H1 (cell line): ENCODE measurements at regions not wholly inside any gene's neighbourhood (a gene's known extent, or its start where the extent isn't known, plus 50 kb on each side); places are given as distances from the start of the nearest gene placed in this dataset.

Source experiments
- BCL11A ChIP-seq, 2 experiments: IDR thresholded peaks; one replicate each; pipeline ENCODE4 v1.6.1; 2011; ENCODE audit warnings: low read depth in 2 of 2, low read length in 2 of 2, mild to moderate bottlenecking in 2 of 2
- CEBPB ChIP-seq: IDR thresholded peaks from 2 replicates; pipeline ENCODE4 v1.6.1; 2012; ENCODE audit warnings: low read depth, low read length
- EZH2 ChIP-seq: fragments of 200-600 bp; sonication (generic); IDR thresholded peaks from 2 replicates; pipeline ENCODE4 v1.7.1; 2012; ENCODE audit warnings: low read depth, mild to moderate bottlenecking, moderate library complexity, low read length, inconsistent platforms; ENCODE audit not compliant: severe bottlenecking
- POLR2AphosphoS5 ChIP-seq: IDR thresholded peaks from 2 replicates; pipeline ENCODE4 v1.6.1; 2011; ENCODE audit warnings: low read depth, low read length
- TF ChIP-seq, protein P1 (sequence below), 3 experiments: IDR thresholded peaks; 1 replicate in 2 of 3; 2 replicates in 1 of 3; pipeline versions ENCODE4 v1.5.1 to v1.6.1; 2011; ENCODE audit warnings: low read length in 3 of 3, mild to moderate bottlenecking in 3 of 3, inconsistent platforms in 2 of 3, low read depth in 1 of 3, moderate library complexity in 1 of 3; ENCODE audit not compliant: insufficient read depth in 1 of 3; ENCODE audit errors: control extremely low read depth in 1 of 3
- TF ChIP-seq, protein P2 (sequence below): IDR thresholded peaks from 2 replicates; pipeline ENCODE4 v1.6.1; 2012; ENCODE audit warnings: low read length, inconsistent platforms

DNA sequence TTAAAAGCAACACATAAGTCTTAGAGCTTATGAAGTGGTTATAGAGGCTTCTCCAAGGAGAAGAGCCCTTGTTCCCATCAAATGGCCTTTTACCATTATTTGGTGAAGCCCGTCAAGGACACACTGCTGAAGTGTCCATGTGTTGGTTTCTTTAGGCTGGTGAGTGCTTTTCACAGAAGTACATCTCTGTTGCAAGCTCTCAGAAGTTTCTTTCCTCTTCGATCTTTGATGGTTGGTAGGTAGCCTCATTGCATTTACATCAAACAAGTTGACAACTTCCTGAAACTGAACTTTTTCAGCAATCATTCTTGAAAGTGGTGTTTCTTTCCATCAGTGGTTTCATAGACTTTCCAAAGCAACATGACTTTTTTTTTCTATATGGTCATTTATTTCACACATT, 465.6 kb downstream of the HDGFL1 start:
- TF ChIP-seq, protein P1, sequence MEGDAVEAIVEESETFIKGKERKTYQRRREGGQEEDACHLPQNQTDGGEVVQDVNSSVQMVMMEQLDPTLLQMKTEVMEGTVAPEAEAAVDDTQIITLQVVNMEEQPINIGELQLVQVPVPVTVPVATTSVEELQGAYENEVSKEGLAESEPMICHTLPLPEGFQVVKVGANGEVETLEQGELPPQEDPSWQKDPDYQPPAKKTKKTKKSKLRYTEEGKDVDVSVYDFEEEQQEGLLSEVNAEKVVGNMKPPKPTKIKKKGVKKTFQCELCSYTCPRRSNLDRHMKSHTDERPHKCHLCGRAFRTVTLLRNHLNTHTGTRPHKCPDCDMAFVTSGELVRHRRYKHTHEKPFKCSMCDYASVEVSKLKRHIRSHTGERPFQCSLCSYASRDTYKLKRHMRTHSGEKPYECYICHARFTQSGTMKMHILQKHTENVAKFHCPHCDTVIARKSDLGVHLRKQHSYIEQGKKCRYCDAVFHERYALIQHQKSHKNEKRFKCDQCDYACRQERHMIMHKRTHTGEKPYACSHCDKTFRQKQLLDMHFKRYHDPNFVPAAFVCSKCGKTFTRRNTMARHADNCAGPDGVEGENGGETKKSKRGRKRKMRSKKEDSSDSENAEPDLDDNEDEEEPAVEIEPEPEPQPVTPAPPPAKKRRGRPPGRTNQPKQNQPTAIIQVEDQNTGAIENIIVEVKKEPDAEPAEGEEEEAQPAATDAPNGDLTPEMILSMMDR (IDR thresholded peaks at IDR 0.05; ENCODE audit: control extremely low read depth in 1 of 3, insufficient read depth in 1 of 3, low read depth in 1 of 3, low read length in 3 of 3): no peak
- no peak for TF ChIP-seq EZH2
- no peak for TF ChIP-seq POLR2AphosphoS5
- no peak for TF ChIP-seq CEBPB
- TF ChIP-seq, protein P2, sequence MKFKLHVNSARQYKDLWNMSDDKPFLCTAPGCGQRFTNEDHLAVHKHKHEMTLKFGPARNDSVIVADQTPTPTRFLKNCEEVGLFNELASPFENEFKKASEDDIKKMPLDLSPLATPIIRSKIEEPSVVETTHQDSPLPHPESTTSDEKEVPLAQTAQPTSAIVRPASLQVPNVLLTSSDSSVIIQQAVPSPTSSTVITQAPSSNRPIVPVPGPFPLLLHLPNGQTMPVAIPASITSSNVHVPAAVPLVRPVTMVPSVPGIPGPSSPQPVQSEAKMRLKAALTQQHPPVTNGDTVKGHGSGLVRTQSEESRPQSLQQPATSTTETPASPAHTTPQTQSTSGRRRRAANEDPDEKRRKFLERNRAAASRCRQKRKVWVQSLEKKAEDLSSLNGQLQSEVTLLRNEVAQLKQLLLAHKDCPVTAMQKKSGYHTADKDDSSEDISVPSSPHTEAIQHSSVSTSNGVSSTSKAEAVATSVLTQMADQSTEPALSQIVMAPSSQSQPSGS: no peak
- TF ChIP-seq BCL11A (IDR thresholded peaks at IDR 0.05; ENCODE audit: low read depth in 2 of 2, low read length in 2 of 2): no peak
